ENCODE measurements at regions not wholly inside any gene's neighbourhood (a gene's known extent, or its start where the extent isn't known, plus 50 kb on each side); places are given as distances from the start of the nearest gene placed in this dataset.

DNA sequence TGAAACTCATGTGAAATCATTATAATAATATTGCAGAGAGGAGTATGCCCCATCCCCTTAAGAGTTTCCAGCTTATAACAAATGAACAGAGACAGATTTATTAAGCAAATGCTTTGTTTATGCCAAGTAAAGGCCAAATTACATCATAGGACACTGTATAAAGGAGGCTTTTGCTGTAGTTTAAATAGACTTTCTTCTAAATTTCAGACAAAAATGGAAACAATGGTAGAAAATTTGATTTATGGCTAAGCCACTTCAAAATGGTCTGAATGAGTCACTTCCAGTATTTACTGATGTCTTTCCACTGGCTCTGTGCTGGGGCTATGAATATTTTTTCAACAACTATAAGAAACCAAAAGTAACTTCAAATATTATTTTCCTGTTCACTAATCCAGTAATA lies 81.1 kb upstream of the ST6GALNAC5 start (continued):
- TF ChIP-seq SP1 (IDR thresholded peaks at IDR 0.05; ENCODE audit: low read depth) (no peak), CTCF (IDR thresholded peaks at IDR 0.05 in 2 of 3, conservative IDR thresholded peaks at IDR 0.05 in 1 of 3; ENCODE audit: borderline replicate concordance in 1 of 3, insufficient read depth in 1 of 3, low read depth in 2 of 3, low read length in 2 of 3) (no peak), ELF1 (IDR thresholded peaks at IDR 0.05; ENCODE audit: borderline replicate concordance, low read depth) (no peak), EZH2phosphoT487 (IDR thresholded peaks at IDR 0.05; ENCODE audit: borderline replicate concordance) (no peak), FOSL1 (IDR thresholded peaks at IDR 0.05; ENCODE audit: low read depth) (no peak), JUND (IDR thresholded peaks at IDR 0.05) (no peak), POLR2A (IDR thresholded peaks at IDR 0.05; ENCODE audit: borderline replicate concordance, extremely low read depth, insufficient read depth, insufficient read length) (no peak), TCF7L2 (IDR thresholded peaks at IDR 0.05; ENCODE audit: borderline replicate concordance, extremely low read depth, insufficient read depth, insufficient read length) (no peak)

DNA sequence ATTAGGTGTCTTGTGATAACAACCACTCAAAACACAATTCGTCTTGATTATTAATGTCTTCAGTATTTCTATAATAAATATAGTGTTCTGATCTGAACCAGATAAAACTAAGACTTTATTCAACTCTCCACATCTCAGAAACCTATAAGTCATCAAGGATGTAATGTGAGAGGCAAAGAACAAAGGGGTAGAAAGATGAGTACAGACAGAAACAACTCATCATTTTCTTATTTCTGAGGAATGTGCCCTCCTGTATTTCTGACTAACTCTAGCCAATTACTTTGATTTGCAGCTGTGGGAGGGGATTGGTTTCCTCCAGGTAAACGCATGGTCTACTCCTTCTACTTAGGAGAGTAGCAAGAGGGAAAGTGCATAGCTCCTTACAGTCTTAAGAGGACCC lies 73.7 kb upstream of the ST6GALNAC5 start:
- Histone ChIP-seq H3K27me3 (ENCODE audit: insufficient read depth, low read length) (no peaks in the 10 kb centered on the region), H3K4me2 (ENCODE audit: low read length) (no peak overlapping the region), H3K9me3 (ENCODE audit: control insufficient read depth in 1 of 2, insufficient read depth in 1 of 2, low read depth in 1 of 2, low read length in 2 of 2) (no peaks in the 10 kb centered on the region), H3K4me3 (replicated peaks in 1 of 2; ENCODE audit: low read depth in 1 of 2, low read length in 2 of 2) (no peak overlapping the region), H4K20me1 (ENCODE audit: insufficient read depth) (no peaks in the 10 kb centered on the region), H3K9me2 (ENCODE audit: insufficient read depth) (no peaks in the 10 kb centered on the region), H2AFZ (ENCODE audit: low read depth, low read length, poor library complexity, severe bottlenecking) (no peak overlapping the region), H3K4me1 (ENCODE audit: control insufficient read depth in 1 of 2, insufficient read depth in 2 of 2, low read length in 2 of 2) (no peaks in the 10 kb centered on the region), H3K9ac (ENCODE audit: low read length) (no peak overlapping the region), H3K27ac (ENCODE audit: low read depth, low read length) (no peak overlapping the region), H3K36me3 (ENCODE audit: control insufficient read depth in 1 of 2, insufficient read depth in 2 of 2, low read length in 2 of 2) (no peaks in the 10 kb centered on the region), H3K79me2 (ENCODE audit: insufficient read depth, low read length) (no peaks in the 10 kb centered on the region)
- DNase-seq (ENCODE audit: low read depth, low spot score) (no peak), ATAC-seq (no peak)
- intact Hi-C loops (cut with micrococcal nuclease), result no loop called here
- RAD21 ChIA-PET (ENCODE audit: low non-redundant PET in 1 of 2, low total read pairs in 2 of 2, uncharacterized antibody in 2 of 2, unreplicated experiment in 2 of 2), result no interaction called here
- CTCF ChIA-PET, result no interaction called here
- no TSS peak for BruUV-seq (replicated peaks)
- POLR2A ChIA-PET, result no interaction called here
- no peak for TF ChIP-seq YY1 (IDR thresholded peaks at IDR 0.05; ENCODE audit: extremely low read depth, insufficient replicate concordance, low read depth, low read length)
- TF ChIP-seq FOSL1 (IDR thresholded peaks at IDR 0.05; ENCODE audit: low read depth), result no peak
- no peak for TF ChIP-seq CEBPB (IDR thresholded peaks at IDR 0.05; ENCODE audit: low read depth)
- no peak for TF ChIP-seq REST (IDR thresholded peaks at IDR 0.05; ENCODE audit: low read depth)
- no peak for TF ChIP-seq ZBTB33 (IDR thresholded peaks at IDR 0.05; ENCODE audit: extremely low read depth, insufficient replicate concordance, low read length)
- TF ChIP-seq ATF3 (IDR thresholded peaks at IDR 0.05), result no peak
- TF ChIP-seq CBX3 (IDR thresholded peaks at IDR 0.05; ENCODE audit: low read depth), result no peak
- no peak for TF ChIP-seq MAX (IDR thresholded peaks at IDR 0.05)
- no peak for TF ChIP-seq EGR1 (IDR thresholded peaks at IDR 0.05; ENCODE audit: low read depth)

All from HCT116 (cell line).